KMS-11 (cell line): ENCODE measurements at regions not wholly inside any gene's neighbourhood (a gene's known extent, or its start where the extent isn't known, plus 50 kb on each side); places are given as distances from the start of the nearest gene placed in this dataset.

Source experiments
- H2AFZ ChIP-seq: fragments of 200-600 bp; sonication (generic); 2 replicates; pipeline ENCODE4 v1.6.1; 2016; ENCODE audit warnings: antibody characterized with exemption, mixed run types, low read depth
- H3K27ac ChIP-seq: fragments of 200-600 bp; sonication (generic); 2 replicates; pipeline ENCODE4 v1.6.1; 2016; ENCODE audit warnings: mild to moderate bottlenecking, mixed run types
- H3K27me3 ChIP-seq: fragments of 200-600 bp; sonication (generic); 2 replicates; pipeline ENCODE4 v1.6.1; 2017; ENCODE audit warnings: mild to moderate bottlenecking, low read depth, mixed run types, moderate library complexity; ENCODE audit not compliant: insufficient read depth
- H3K36me3 ChIP-seq: fragments of 200-600 bp; sonication (generic); 2 replicates; pipeline ENCODE4 v1.6.1; 2017; ENCODE audit warnings: mild to moderate bottlenecking, mixed run types; ENCODE audit not compliant: insufficient read depth
- H3K4me1 ChIP-seq: fragments of 200-600 bp; sonication (generic); 2 replicates; pipeline ENCODE4 v1.6.1; 2016; ENCODE audit warnings: mild to moderate bottlenecking, low read depth, mixed run types; ENCODE audit not compliant: poor library complexity, severe bottlenecking
- H3K4me2 ChIP-seq: fragments of 200-600 bp; sonication (generic); 2 replicates; pipeline ENCODE4 v1.7.0; 2016; ENCODE audit warnings: mild to moderate bottlenecking, mixed run types
- H3K4me3 ChIP-seq: fragments of 200-600 bp; sonication (generic); IDR thresholded peaks from 2 replicates; pipeline ENCODE4 v1.6.1; 2017; ENCODE audit warnings: low read depth, low read length, mixed read lengths; ENCODE audit not compliant: insufficient read depth
- H3K79me2 ChIP-seq: fragments of 200-600 bp; sonication (generic); 2 replicates; pipeline ENCODE4 v1.6.1; 2016; ENCODE audit warnings: low read depth, mixed run types; ENCODE audit not compliant: insufficient read depth
- H3K9ac ChIP-seq: fragments of 200-600 bp; sonication (generic); 2 replicates; pipeline ENCODE4 v1.6.1; 2016; ENCODE audit warnings: mild to moderate bottlenecking, mixed run types
- H4K20me1 ChIP-seq: fragments of 200-600 bp; sonication (generic); 2 replicates; pipeline ENCODE4 v1.6.1; 2016; ENCODE audit warnings: mild to moderate bottlenecking, mixed run types; ENCODE audit not compliant: insufficient read depth
- CTCF ChIP-seq: fragments of 200-600 bp; sonication (generic); conservative IDR thresholded peaks from 2 replicates; pipeline ENCODE4 v1.6.1; 2017; ENCODE audit warnings: low read depth, mild to moderate bottlenecking, antibody characterized with exemption, low read length, moderate library complexity, mixed read lengths

DNA sequence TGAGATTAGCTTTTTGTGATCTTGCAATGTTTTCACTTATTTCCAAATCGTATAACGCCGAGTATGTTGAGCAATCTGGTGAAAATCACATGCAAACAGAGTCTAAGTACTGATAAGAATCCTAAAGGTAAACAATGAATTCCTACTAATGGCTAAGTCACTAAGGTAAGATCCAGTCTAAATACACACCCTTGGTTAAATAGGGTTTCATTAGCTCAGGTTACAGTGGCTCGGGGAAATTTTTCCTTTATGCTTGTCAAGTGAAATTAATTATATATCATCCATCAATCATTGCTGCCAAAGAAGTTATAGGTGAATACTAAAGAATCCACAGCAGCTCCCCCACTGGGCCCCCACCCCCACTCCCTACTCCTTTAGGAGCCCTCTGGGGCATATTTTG is 139.3 kb downstream of the SOX2 start:
- Histone ChIP-seq H3K4me3 (no peak overlapping the region), H3K4me2 (no peak overlapping the region), H3K9ac (no peak overlapping the region), H3K36me3 (no peaks in the 10 kb centered on the region), H4K20me1 (no peaks in the 10 kb centered on the region), H3K4me1 (no peaks in the 10 kb centered on the region), H3K27ac (no peak overlapping the region), H2AFZ (no peak overlapping the region), H3K27me3 (no peaks in the 10 kb centered on the region), H3K79me2 (no peaks in the 10 kb centered on the region)
- no peak for TF ChIP-seq CTCF

DNA sequence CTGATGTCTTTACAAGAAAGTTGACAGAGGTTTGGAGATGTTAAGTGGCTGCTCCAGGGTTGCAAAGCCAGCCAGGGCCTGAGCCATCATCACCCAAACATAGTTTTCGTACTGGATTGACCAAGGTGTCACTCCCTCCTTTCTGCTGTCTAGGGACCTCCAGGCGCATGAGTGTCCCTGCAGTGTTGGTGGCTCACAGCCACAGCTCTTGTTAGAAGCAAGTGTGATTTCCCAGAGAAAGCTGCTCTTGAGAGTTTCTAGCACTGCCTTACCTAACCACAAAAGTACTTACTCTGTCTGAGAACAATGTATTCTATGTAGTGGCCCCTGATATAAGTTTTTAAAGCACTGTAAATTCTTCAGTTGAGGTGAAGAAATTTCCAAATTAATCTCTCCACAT is 144.1 kb downstream of the SOX2 start:
- no peak for TF ChIP-seq CTCF
- Histone ChIP-seq H3K27me3 (no peaks in the 10 kb centered on the region), H3K9ac (no peak overlapping the region), H3K4me1 (no peaks in the 10 kb centered on the region), H3K36me3 (no peaks in the 10 kb centered on the region), H3K79me2 (no peaks in the 10 kb centered on the region), H3K4me2 (no peak overlapping the region), H3K27ac (no peak overlapping the region), H2AFZ (no peak overlapping the region), H4K20me1 (no peaks in the 10 kb centered on the region), H3K4me3 (no peak overlapping the region)

DNA sequence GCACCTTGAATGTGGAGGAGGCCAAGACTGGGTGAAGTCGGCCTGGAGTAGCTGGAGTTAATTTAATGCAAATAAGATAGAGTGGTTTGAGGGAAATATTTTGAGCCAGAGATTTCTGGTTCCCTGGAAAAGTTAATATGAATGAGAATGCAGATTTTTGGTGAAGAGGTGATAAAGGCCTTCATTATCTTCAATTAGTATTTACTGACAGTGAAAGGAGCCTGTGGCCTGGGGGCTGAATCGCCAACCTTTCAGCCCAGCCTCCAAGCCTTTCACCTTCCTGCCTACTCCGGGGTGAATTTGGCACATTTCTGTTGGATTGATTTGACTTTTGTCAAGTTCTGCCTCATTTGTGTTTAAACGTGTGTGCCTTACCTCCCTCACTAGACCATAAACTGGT is 147.8 kb downstream of the SOX2 start:
- Histone ChIP-seq H3K36me3 (no peaks in the 10 kb centered on the region), H3K4me3 (no peak overlapping the region), H3K27ac (no peak overlapping the region), H3K4me2 (no peak overlapping the region), H2AFZ (no peak overlapping the region), H3K27me3 (no peaks in the 10 kb centered on the region), H3K9ac (no peak overlapping the region), H3K79me2 (no peaks in the 10 kb centered on the region), H4K20me1 (no peaks in the 10 kb centered on the region), H3K4me1 (no peaks in the 10 kb centered on the region)
- no peak for TF ChIP-seq CTCF

DNA sequence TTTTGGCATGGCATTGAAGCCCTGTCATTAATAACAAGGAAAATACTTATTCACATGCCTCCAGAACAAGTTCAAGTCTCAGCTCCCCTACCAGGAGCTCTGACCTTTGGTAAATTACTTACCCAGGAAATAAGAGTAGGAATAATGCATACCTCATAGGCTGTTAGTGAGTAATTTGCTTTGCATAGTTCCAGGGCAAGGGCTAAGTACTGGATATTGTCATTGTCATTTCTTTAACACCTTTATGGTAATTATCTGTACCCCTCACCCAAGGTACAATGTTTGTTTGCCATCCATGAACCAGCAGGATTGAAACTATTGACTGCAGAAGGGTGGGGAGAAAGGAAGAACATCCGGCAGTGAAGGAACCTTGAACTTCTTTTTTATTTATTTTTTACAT is 148.5 kb downstream of the SOX2 start:
- no peak overlapping the region for H3K4me2 ChIP-seq
- H3K36me3 ChIP-seq = no peaks in the 10 kb centered on the region
- no peak overlapping the region for H3K4me3 ChIP-seq
- no peak overlapping the region for H3K9ac ChIP-seq
- H2AFZ ChIP-seq = no peak overlapping the region
- H3K4me1 ChIP-seq = no peaks in the 10 kb centered on the region
- H3K79me2 ChIP-seq = no peaks in the 10 kb centered on the region
- no peak overlapping the region for H3K27ac ChIP-seq
- no peaks in the 10 kb centered on the region for H3K27me3 ChIP-seq
- H4K20me1 ChIP-seq = no peaks in the 10 kb centered on the region
- no peak for TF ChIP-seq CTCF

- Histone ChIP-seq H3K9ac (no peak overlapping the region), H2AFZ (no peak overlapping the region), H4K20me1 (no peaks in the 10 kb centered on the region), H3K79me2 (no peaks in the 10 kb centered on the region), H3K36me3 (no peaks in the 10 kb centered on the region), H3K27ac (no peak overlapping the region), H3K4me1 (no peaks in the 10 kb centered on the region), H3K4me3 (no peak overlapping the region), H3K27me3 (no peaks in the 10 kb centered on the region), H3K4me2 (no peak overlapping the region)
- TF ChIP-seq CTCF = no peak
These were observed 150.8 kb downstream of the SOX2 start for GRCh38 chr3:181862502-181862901.
